GM21786 (cell line): ENCODE measurements at regions not wholly inside any gene's neighbourhood (a gene's known extent, or its start where the extent isn't known, plus 50 kb on each side); places are given as distances from the start of the nearest gene placed in this dataset.
"Not testable (repeated sequence)": the region's sequence is repeated elsewhere in the genome, so short reads cannot be mapped to it uniquely, and the experiment has no call there.

Experiments used
- ATAC-seq: cut with Tn5 transposase; IDR thresholded peaks from one replicate; pipeline ENCODE4 v1.9.1; 2021; ENCODE audit not compliant: unreplicated experiment

- ATAC-seq = no peak
Observed at GRCh38 chr2:216942016-216942415, 82.2 kb upstream of the TNP1 start.

GRCh38 chr2:216936954-216937357, 77.1 kb upstream of the TNP1 start:
- no peak for ATAC-seq

- ATAC-seq = no peak
Observed at GRCh38 chr2:216934623-216935022, 74.8 kb upstream of the TNP1 start.

GRCh38 chr2:216934151-216934550, 74.3 kb upstream of the TNP1 start:
- ATAC-seq = no peak

- no peak for ATAC-seq
Observed at GRCh38 chr2:216932863-216933548, 73.1 kb upstream of the TNP1 start.

- ATAC-seq = no peak
Observed at GRCh38 chr2:216932113-216932862, 72.4 kb upstream of the TNP1 start.

GRCh38 chr2:216930716-216931115, 70.9 kb upstream of the TNP1 start:
- no peak for ATAC-seq

- ATAC-seq = not testable (repeated sequence)
Observed at GRCh38 chr2:216929338-216929737, 69.5 kb upstream of the TNP1 start.

GRCh38 chr2:216927163-216927562, 67.3 kb upstream of the TNP1 start:
- no peak for ATAC-seq

GRCh38 chr2:216925636-216926366, 65.9 kb upstream of the TNP1 start:
- no peak for ATAC-seq

- ATAC-seq = no peak
Observed at GRCh38 chr2:216925006-216925405, 65.1 kb upstream of the TNP1 start.

GRCh38 chr2:216923706-216924105, 63.8 kb upstream of the TNP1 start:
- no peak for ATAC-seq

- ATAC-seq = peak; percentile 51
Observed at GRCh38 chr2:216922175-216922780, 62.4 kb upstream of the TNP1 start.

- ATAC-seq = no peak
Observed at GRCh38 chr2:216920937-216921456, 61.1 kb upstream of the TNP1 start.

- ATAC-seq = no peak
Observed at GRCh38 chr2:216920143-216920876, 60.4 kb upstream of the TNP1 start.

- ATAC-seq = no peak
Observed at GRCh38 chr2:216918088-216918680, 58.3 kb upstream of the TNP1 start.

GRCh38 chr2:216916956-216917650, 57.2 kb upstream of the TNP1 start:
- ATAC-seq = no peak

- ATAC-seq = no peak
Observed at GRCh38 chr2:216915557-216916150, 55.8 kb upstream of the TNP1 start.

- ATAC-seq = no peak
Observed at GRCh38 chr2:216914491-216914890, 54.6 kb upstream of the TNP1 start.
